ENCODE measurements at regions not wholly inside any gene's neighbourhood (a gene's known extent, or its start where the extent isn't known, plus 50 kb on each side); places are given as distances from the start of the nearest gene placed in this dataset.

- DNase-seq (ENCODE audit: low spot score): no peak
Observed at GRCh38 chr4:111601671-111602070, 543.6 kb upstream of the FAM241A start.

DNA sequence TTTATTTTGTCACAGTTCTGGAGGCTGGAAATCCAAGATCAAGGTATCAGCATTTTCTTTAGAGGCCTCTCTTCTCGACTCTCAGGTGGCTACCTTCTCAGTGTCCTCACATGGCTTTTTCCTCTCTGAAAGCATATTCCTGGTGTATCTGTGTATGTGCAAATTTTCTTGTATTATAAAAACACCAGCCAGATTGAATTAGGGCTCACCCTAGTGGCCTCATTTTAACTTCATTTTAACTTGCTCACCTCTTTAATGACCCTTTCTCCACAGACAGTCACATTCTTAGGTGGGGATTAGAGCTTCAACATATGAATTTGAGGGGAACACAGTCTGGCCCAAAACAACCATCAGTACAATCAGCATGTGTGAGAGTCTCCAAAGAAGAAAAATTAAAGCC is 542.4 kb upstream of the FAM241A start:
- DNase-seq (ENCODE audit: low spot score): no peak

- DNase-seq (ENCODE audit: low spot score): no peak
Observed at GRCh38 chr4:111605111-111605510, 540.1 kb upstream of the FAM241A start.

DNA sequence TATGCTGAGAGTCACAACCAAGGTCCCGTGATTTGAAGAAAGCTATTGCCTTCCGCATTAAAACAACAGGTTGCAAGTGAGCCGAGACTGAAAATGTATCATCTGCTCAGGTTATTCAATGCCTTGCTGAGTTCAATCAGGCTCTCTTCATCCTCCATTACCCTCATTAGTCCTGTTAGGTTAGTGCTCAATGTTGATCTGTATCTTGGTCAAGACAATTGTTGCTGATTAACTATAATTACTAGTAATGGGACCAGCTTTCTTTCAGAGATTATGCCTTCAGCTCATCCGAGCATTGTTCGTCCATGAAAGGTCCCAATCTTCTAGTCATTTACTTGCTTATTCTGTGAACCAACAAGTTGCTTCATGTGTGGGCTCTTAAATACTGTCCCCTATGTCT is 534.6 kb upstream of the FAM241A start:
- DNase-seq (ENCODE audit: low spot score): no peak

DNA sequence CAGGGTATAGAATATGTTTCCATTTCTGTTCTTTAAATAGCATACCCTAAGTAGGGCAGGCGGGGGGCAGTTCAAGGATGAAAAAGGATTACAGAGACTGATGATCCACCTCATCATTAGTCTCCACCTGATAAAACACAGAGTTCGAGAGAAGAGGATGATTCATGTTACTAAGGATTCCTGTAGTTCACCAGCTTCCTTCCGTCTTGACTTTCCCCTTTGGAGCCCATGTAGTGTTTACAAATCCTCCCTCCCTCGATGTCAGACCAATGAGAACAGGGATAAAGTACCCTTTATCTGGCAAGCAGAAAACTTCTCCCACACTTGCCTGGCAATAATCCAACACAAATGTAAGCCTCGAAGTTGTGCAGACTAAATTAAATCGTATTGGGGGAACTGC is 526.3 kb upstream of the FAM241A start:
- DNase-seq (ENCODE audit: low spot score): no peak

- DNase-seq (ENCODE audit: low spot score): no peak
Observed at GRCh38 chr4:111628437-111628836, 516.8 kb upstream of the FAM241A start.

DNA sequence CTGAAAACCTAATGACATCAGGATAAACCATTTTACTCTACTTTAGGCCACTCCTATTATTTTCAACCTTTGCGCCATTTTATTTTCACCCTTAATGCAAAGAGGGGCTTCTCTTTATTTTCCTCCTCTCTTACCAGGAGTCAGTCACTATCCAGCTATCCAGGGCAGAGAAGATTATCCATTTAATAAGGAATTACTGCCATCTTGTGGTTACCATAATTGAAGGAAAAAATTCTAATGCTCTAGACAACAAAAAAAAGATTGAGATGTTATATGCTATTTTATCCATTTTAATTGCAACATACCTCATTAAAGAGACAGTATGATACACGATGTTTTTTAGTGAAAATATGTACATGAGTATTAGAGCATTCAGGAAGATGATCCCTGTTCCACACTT is 514.5 kb upstream of the FAM241A start:
- peak; percentile 44 for DNase-seq (ENCODE audit: low spot score)

- no peak for DNase-seq (ENCODE audit: low spot score)
Observed at GRCh38 chr4:111631215-111631999, 513.8 kb upstream of the FAM241A start.

- no peak for DNase-seq (ENCODE audit: low spot score)
Observed at GRCh38 chr4:111632641-111633151, 512.6 kb upstream of the FAM241A start.

- DNase-seq (ENCODE audit: low spot score): no peak
Observed at GRCh38 chr4:111633663-111634266, 511.5 kb upstream of the FAM241A start.

DNA sequence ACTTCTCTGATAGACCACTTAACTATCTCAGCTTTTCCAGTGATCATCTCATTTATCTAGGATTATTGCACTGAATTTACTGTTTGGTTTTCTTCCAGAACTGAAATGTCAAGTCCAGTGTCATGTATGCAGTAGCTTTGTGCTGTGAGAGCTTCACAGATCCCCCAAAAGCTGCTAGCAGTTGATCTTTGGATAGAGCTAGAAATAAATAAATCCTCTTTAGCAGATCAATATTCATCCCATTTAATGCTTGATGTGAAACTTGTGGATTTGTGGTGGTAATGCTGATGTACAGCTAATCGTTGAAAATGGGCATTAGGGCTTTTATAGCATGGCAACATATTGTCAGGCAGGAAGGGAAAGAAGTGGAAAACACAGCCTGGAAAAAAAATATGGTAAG is 509.6 kb upstream of the FAM241A start:
- DNase-seq (ENCODE audit: low spot score): no peak

- DNase-seq (ENCODE audit: low spot score): no peak
Observed at GRCh38 chr4:111636961-111637585, 508.2 kb upstream of the FAM241A start.

GRCh38 chr4:111639120-111639690 is 506.0 kb upstream of the FAM241A start:
- DNase-seq (ENCODE audit: low spot score): no peak

DNA sequence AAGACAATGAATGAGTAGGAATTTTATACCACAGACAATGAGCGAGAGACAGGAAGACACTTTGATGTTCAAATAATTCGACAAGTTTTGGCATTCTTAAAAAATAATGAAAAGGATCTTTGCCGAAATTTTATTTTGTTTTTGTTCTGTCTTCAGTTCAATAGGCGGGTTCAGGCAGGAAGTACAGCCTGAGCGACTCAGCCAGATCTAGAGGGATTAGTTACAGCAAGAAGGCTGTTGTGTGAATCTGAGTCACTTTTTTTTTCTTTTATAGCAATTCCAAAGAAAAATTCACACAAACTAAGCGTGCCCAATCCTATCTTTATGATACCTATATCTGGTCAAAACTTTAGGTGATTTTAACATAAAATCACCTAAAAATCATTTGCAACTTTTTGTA is 505.4 kb upstream of the FAM241A start:
- DNase-seq (ENCODE audit: low spot score): peak; percentile 41

- peak; percentile 85 for DNase-seq (ENCODE audit: low spot score)
Observed at GRCh38 chr4:111641813-111642579, 503.3 kb upstream of the FAM241A start.

DNA sequence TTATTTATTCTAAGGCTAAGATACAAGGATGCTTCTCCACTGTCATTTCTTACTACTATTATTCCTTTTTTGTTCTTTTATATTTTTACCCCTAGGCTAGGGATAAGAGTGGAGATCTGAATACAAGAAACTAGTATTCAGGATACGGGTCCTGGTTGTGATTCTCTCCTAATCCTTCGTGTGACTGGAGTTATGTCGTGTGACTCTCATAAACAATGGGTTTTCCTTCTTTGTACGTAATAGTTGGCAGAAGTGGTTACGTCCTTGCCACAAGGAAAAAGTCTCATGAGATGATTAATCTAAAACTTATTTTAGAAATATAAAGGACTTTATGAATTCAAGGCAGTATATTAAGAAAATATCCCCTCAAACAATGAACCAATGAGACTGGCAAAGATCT is 497.2 kb upstream of the FAM241A start:
- DNase-seq (ENCODE audit: low spot score): peak; percentile 48

DNA sequence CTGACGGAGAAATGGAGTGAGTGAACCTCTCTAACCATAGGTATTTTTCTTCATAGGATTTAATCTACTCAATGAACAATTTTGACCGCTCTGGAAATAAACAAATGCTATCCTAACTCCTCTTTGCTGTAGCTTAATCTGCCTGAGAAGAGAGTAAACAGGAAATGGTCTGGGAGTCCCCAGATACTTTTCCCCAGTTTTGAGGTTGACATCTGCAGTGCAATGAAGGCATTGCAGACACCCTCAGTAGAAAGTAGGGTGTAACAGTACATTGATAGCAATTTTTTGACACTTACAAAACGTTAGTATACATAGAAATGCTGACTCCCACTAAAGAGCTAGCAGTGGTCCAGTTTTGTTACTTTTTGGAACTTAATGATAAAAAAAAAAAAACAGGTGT is 495.9 kb upstream of the FAM241A start:
- no peak for DNase-seq (ENCODE audit: low spot score)

GRCh38 chr4:111650146-111650545 is 495.1 kb upstream of the FAM241A start:
- no peak for DNase-seq (ENCODE audit: low spot score)

DNA sequence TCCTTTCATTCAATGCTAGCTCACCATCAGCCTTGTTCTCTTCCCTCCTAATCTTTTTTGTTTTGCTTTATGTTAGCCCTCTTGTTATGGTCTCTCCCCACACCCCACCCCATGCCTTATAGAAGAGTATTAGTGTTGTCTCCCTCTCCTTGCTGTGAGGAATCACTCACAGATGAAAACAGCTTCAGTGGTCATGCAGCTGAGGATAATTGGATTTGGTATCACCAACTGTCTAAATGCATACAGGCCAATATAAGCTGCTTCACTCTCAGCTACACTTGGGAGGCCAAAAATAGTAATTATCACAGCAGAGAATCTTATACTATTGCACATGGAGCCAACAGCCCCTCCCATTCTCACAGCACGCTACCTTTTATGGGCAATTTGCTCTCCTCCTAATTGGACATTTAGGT is 494.6 kb upstream of the FAM241A start:
- DNase-seq (ENCODE audit: low spot score): no peak

- peak; percentile 47 for DNase-seq (ENCODE audit: low spot score)
Observed at GRCh38 chr4:111652236-111652635, 493.0 kb upstream of the FAM241A start.

- no peak for DNase-seq (ENCODE audit: low spot score)
Observed at GRCh38 chr4:111652986-111653385, 492.3 kb upstream of the FAM241A start.

- DNase-seq (ENCODE audit: low spot score): no peak
Observed at GRCh38 chr4:111662496-111662895, 482.8 kb upstream of the FAM241A start.

All from COLO829 (cell line).